Kidney (tissue), 13 donors: ENCODE measurements at regions not wholly inside any gene's neighbourhood (a gene's known extent, or its start where the extent isn't known, plus 50 kb on each side); places are given as distances from the start of the nearest gene placed in this dataset.
"Not testable (repeated sequence)": the region's sequence is repeated elsewhere in the genome, so short reads cannot be mapped to it uniquely, and the experiment has no call there.

Experiments
- DNase-seq, 5 donors: peaks; one replicate each; pipeline ENCODE4 v3.0.0-alpha.2; 2013 to 2020
- FAIRE-seq: peaks from 2 replicates; lab custom pipeline; 2012; peaks lifted over from hg19 to GRCh38; lab: Jason Lieb, UNC
- H3K27ac ChIP-seq, 2 donors: one replicate each; pipeline ENCODE4 v1.7.0; 2013; ENCODE audit warnings: low read depth in 2 of 2, low read length in 2 of 2, inconsistent platforms in 1 of 2
- H3K27me3 ChIP-seq: one replicate; pipeline ENCODE4 v1.7.1; 2013; ENCODE audit warnings: low read length, inconsistent platforms; ENCODE audit not compliant: control insufficient read depth, insufficient read depth
- H3K36me3 ChIP-seq, 3 donors: one replicate each; pipeline versions ENCODE4 v1.7.0 to v1.7.1; 2013; ENCODE audit warnings: low read length in 3 of 3, control low read depth in 1 of 3, inconsistent platforms in 1 of 3; ENCODE audit not compliant: insufficient read depth in 3 of 3, control insufficient read depth in 2 of 3
- H3K4me1 ChIP-seq, 3 donors: one replicate each; pipeline versions ENCODE4 v1.7.0 to v1.7.1; 2013; ENCODE audit warnings: low read length in 3 of 3, inconsistent platforms in 1 of 3, low read depth in 1 of 3; ENCODE audit not compliant: control insufficient read depth in 2 of 3, insufficient read depth in 2 of 3
- H3K4me3 ChIP-seq, 3 donors: one replicate each; pipeline versions ENCODE4 v1.7.0 to v1.8.1; 2013; ENCODE audit warnings: low read length in 3 of 3, control low read depth in 1 of 3, inconsistent platforms in 1 of 3
- H3K9ac ChIP-seq, 3 donors: one replicate each; pipeline versions ENCODE4 v1.7.0 to v1.7.1; 2013; ENCODE audit warnings: low read length in 3 of 3, control low read depth in 1 of 3, inconsistent platforms in 1 of 3
- H3K9me3 ChIP-seq, 3 donors: one replicate each; pipeline versions ENCODE4 v1.7.0 to v1.7.1; 2013; ENCODE audit warnings: low read length in 3 of 3, control low read depth in 1 of 3, inconsistent platforms in 1 of 3; ENCODE audit not compliant: control insufficient read depth in 2 of 3, insufficient read depth in 1 of 3
- CTCF ChIP-seq: IDR thresholded peaks from 3 replicates; pipeline ENCODE4 v1.5.1; 2012; ENCODE audit warnings: mild to moderate bottlenecking, moderate library complexity, borderline replicate concordance; ENCODE audit not compliant: insufficient read depth; ENCODE audit errors: extremely low read depth
- intact Hi-C: fragments of 100-400 bp; cut with DNase I; formaldehyde crosslinking; loops from one replicate; pipeline ENCODE4 v1.11.1; 2022
- donor health status: control.
- donor health status: control.
- donor health status: control.
- donor health status: control.
- donor health status: control.
- donor health status: DM: yes; HTN: yes; CAD: no.
- donor health status: Normal renal cell carcinoma (clear cell type).

GRCh38 chr3:69639851-69640250 is 99.4 kb upstream of the MITF start:
- Histone ChIP-seq H3K9ac (no peak overlapping the region), H3K9me3 (peaks cover 0 to 2% (median 0%) of the 10 kb centered on the region in 3 donors), H3K4me3 (no peak overlapping the region), H3K4me1 (no peaks in the 10 kb centered on the region), H3K36me3 (no peaks in the 10 kb centered on the region), H3K27ac (no peak overlapping the region), H3K27me3 (no peaks in the 10 kb centered on the region)
- FAIRE-seq (no peak), DNase-seq (no peak)
- intact Hi-C loops, result no loop called here
- TF ChIP-seq CTCF, result no peak

DNA sequence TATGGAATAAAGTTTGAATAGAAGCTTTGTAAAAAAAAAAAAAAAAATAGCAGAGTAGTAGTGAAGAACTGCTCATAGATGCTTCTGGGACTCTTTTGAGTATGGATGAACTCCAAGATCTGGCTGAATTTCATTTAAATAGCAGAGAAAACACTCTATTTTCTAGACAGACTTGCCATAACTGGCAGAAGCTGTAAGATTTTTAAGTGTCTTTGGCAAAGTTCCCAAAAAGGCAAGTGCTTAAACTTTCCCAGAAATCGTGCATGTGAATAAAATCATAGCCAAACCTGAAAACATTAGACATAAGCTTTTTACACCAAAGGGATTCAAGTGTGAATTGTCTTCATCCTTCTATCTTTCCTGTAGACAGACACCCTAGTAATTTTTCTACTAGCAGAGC is 110.3 kb upstream of the MITF start:
- Histone ChIP-seq H3K27me3 (no peaks in the 10 kb centered on the region), H3K9ac (no peak overlapping the region), H3K27ac (no peak overlapping the region), H3K4me3 (no peak overlapping the region), H3K9me3 (peaks cover 0 to 3% (median 2%) of the 10 kb centered on the region in 3 donors), H3K4me1 (no peaks in the 10 kb centered on the region), H3K36me3 (no peaks in the 10 kb centered on the region)
- no peak for TF ChIP-seq CTCF
- FAIRE-seq (no peak), DNase-seq (peak in 2 of 5 donors; percentile 9 to 22)
- intact Hi-C loops, result no loop called here

GRCh38 chr3:69613286-69613685 is 126.0 kb upstream of the MITF start:
- no peak overlapping the region for H3K9ac ChIP-seq
- no peak overlapping the region for H3K27ac ChIP-seq
- no peaks in the 10 kb centered on the region for H3K9me3 ChIP-seq
- no peaks in the 10 kb centered on the region for H3K4me1 ChIP-seq
- H3K4me3 ChIP-seq, result no peak overlapping the region
- no peak for FAIRE-seq
- intact Hi-C loops, result no loop called here
- no peaks in the 10 kb centered on the region for H3K27me3 ChIP-seq
- no peaks in the 10 kb centered on the region for H3K36me3 ChIP-seq
- TF ChIP-seq CTCF, result no peak
- no peak for DNase-seq

- no peaks in the 10 kb centered on the region for H3K4me1 ChIP-seq
- FAIRE-seq (no peak), DNase-seq (no peak)
- H3K9ac ChIP-seq, result no peak overlapping the region
- no peaks in the 10 kb centered on the region for H3K27me3 ChIP-seq
- no peaks in the 10 kb centered on the region for H3K9me3 ChIP-seq
- H3K27ac ChIP-seq, result no peak overlapping the region
- intact Hi-C loops, result no loop called here
- no peak overlapping the region for H3K4me3 ChIP-seq
- no peak for TF ChIP-seq CTCF
- no peaks in the 10 kb centered on the region for H3K36me3 ChIP-seq
Measured at GRCh38 chr3:69612791-69613190, 126.5 kb upstream of the MITF start.

- FAIRE-seq, H3K4me1 ChIP-seq, DNase-seq, H3K9ac ChIP-seq, H3K27ac ChIP-seq, H3K36me3 ChIP-seq, H3K27me3 ChIP-seq, intact Hi-C loops, H3K4me3 ChIP-seq, H3K9me3 ChIP-seq: not testable (repeated sequence)
Measured at GRCh38 chr3:69609566-69609965, 129.7 kb upstream of the MITF start.
